ENCODE measurements at regions not wholly inside any gene's neighbourhood (a gene's known extent, or its start where the extent isn't known, plus 50 kb on each side); places are given as distances from the start of the nearest gene placed in this dataset.

- Histone ChIP-seq H3K9me3 (ENCODE audit: control insufficient read depth, insufficient read depth, low read length) (no peaks in the 10 kb centered on the region), H4K20me1 (ENCODE audit: control insufficient read depth, insufficient read depth, low read depth, low read length) (no peaks in the 10 kb centered on the region), H3K9me2 (replicated peaks; ENCODE audit: control insufficient read depth, low read length) (no peaks in the 10 kb centered on the region), H3K79me2 (ENCODE audit: control insufficient read depth, low read length) (no peaks in the 10 kb centered on the region), H3K27me3 (ENCODE audit: control insufficient read depth, low read length) (no peaks in the 10 kb centered on the region), H3K4me1 (ENCODE audit: control insufficient read depth, low read length) (no peaks in the 10 kb centered on the region), H3K36me3 (ENCODE audit: control insufficient read depth, low read length) (no peaks in the 10 kb centered on the region), H3K4me2 (ENCODE audit: low read length) (no peak overlapping the region), H3K27ac (ENCODE audit: low read depth, low read length) (no peak overlapping the region), H3F3A (ENCODE audit: control insufficient read depth, insufficient read depth) (no peaks in the 10 kb centered on the region), H3K4me3 (ENCODE audit: low read length) (no peak overlapping the region)
- no peak for TF ChIP-seq EZH2phosphoT487 (IDR thresholded peaks at IDR 0.05; ENCODE audit: borderline replicate concordance, low read length)
- no peak for TF ChIP-seq CTCF (IDR thresholded peaks at IDR 0.05; ENCODE audit: low read depth, low read length, poor library complexity, severe bottlenecking)
These were observed 573.4 kb downstream of the CPS1 start for GRCh38 chr2:211129798-211130197.

GRCh38 chr2:211132046-211132445 lies 575.6 kb downstream of the CPS1 start:
- Histone ChIP-seq H3K4me3 (ENCODE audit: low read length) (no peak overlapping the region), H4K20me1 (ENCODE audit: control insufficient read depth, insufficient read depth, low read depth, low read length) (no peaks in the 10 kb centered on the region), H3K4me2 (ENCODE audit: low read length) (no peak overlapping the region), H3K27me3 (ENCODE audit: control insufficient read depth, low read length) (no peaks in the 10 kb centered on the region), H3K36me3 (ENCODE audit: control insufficient read depth, low read length) (no peaks in the 10 kb centered on the region), H3K79me2 (ENCODE audit: control insufficient read depth, low read length) (no peaks in the 10 kb centered on the region), H3K27ac (ENCODE audit: low read depth, low read length) (no peak overlapping the region), H3F3A (ENCODE audit: control insufficient read depth, insufficient read depth) (no peaks in the 10 kb centered on the region), H3K4me1 (ENCODE audit: control insufficient read depth, low read length) (no peaks in the 10 kb centered on the region), H3K9me2 (replicated peaks; ENCODE audit: control insufficient read depth, low read length) (no peaks in the 10 kb centered on the region), H3K9me3 (ENCODE audit: control insufficient read depth, insufficient read depth, low read length) (no peaks in the 10 kb centered on the region)
- TF ChIP-seq EZH2phosphoT487 (IDR thresholded peaks at IDR 0.05; ENCODE audit: borderline replicate concordance, low read length) (no peak), CTCF (IDR thresholded peaks at IDR 0.05; ENCODE audit: low read depth, low read length, poor library complexity, severe bottlenecking) (no peak)

- no peaks in the 10 kb centered on the region for H3F3A ChIP-seq (ENCODE audit: control insufficient read depth, insufficient read depth)
- H3K4me2 ChIP-seq (ENCODE audit: low read length): no peak overlapping the region
- no peak overlapping the region for H3K27ac ChIP-seq (ENCODE audit: low read depth, low read length)
- no peaks in the 10 kb centered on the region for H3K9me2 ChIP-seq (replicated peaks; ENCODE audit: control insufficient read depth, low read length)
- H3K79me2 ChIP-seq (ENCODE audit: control insufficient read depth, low read length): no peaks in the 10 kb centered on the region
- H4K20me1 ChIP-seq (ENCODE audit: control insufficient read depth, insufficient read depth, low read depth, low read length): no peaks in the 10 kb centered on the region
- TF ChIP-seq EZH2phosphoT487 (IDR thresholded peaks at IDR 0.05; ENCODE audit: borderline replicate concordance, low read length): no peak
- H3K27me3 ChIP-seq (ENCODE audit: control insufficient read depth, low read length): no peaks in the 10 kb centered on the region
- H3K4me1 ChIP-seq (ENCODE audit: control insufficient read depth, low read length): no peaks in the 10 kb centered on the region
- H3K36me3 ChIP-seq (ENCODE audit: control insufficient read depth, low read length): no peaks in the 10 kb centered on the region
- no peaks in the 10 kb centered on the region for H3K9me3 ChIP-seq (ENCODE audit: control insufficient read depth, insufficient read depth, low read length)
- no peak overlapping the region for H3K4me3 ChIP-seq (ENCODE audit: low read length)
These were observed 576.2 kb downstream of the CPS1 start for GRCh38 chr2:211132573-211132972.

GRCh38 chr2:211133766-211134165 lies 577.4 kb downstream of the CPS1 start:
- TF ChIP-seq CTCF (IDR thresholded peaks at IDR 0.05; ENCODE audit: low read depth, low read length, poor library complexity, severe bottlenecking) (no peak), EZH2phosphoT487 (IDR thresholded peaks at IDR 0.05; ENCODE audit: borderline replicate concordance, low read length) (no peak)
- no peak overlapping the region for H3K27ac ChIP-seq (ENCODE audit: low read depth, low read length)
- H3K4me1 ChIP-seq (ENCODE audit: control insufficient read depth, low read length): no peaks in the 10 kb centered on the region
- H3K4me2 ChIP-seq (ENCODE audit: low read length): no peak overlapping the region
- no peaks in the 10 kb centered on the region for H4K20me1 ChIP-seq (ENCODE audit: control insufficient read depth, insufficient read depth, low read depth, low read length)
- no peaks in the 10 kb centered on the region for H3F3A ChIP-seq (ENCODE audit: control insufficient read depth, insufficient read depth)
- no peaks in the 10 kb centered on the region for H3K79me2 ChIP-seq (ENCODE audit: control insufficient read depth, low read length)
- H3K36me3 ChIP-seq (ENCODE audit: control insufficient read depth, low read length): no peaks in the 10 kb centered on the region
- H3K4me3 ChIP-seq (ENCODE audit: low read length): no peak overlapping the region
- no peaks in the 10 kb centered on the region for H3K9me2 ChIP-seq (replicated peaks; ENCODE audit: control insufficient read depth, low read length)
- no peaks in the 10 kb centered on the region for H3K9me3 ChIP-seq (ENCODE audit: control insufficient read depth, insufficient read depth, low read length)
- no peaks in the 10 kb centered on the region for H3K27me3 ChIP-seq (ENCODE audit: control insufficient read depth, low read length)
